BE2C (cell line): ENCODE measurements at regions not wholly inside any gene's neighbourhood (a gene's known extent, or its start where the extent isn't known, plus 50 kb on each side); places are given as distances from the start of the nearest gene placed in this dataset.

Experiments used
- DNase-seq: peaks from one replicate; pipeline ENCODE4 v3.0.0-alpha.2; 2020
- H3K27me3 ChIP-seq: fragments of 250-450 bp; sonication (Bioruptor Pico); 2 replicates; pipeline ENCODE4 v1.5.1; 2020; ENCODE audit warnings: mild to moderate bottlenecking
- H3K36me3 ChIP-seq: fragments of 250-450 bp; sonication (Bioruptor Pico); 2 replicates; pipeline ENCODE4 v1.5.1; 2020; ENCODE audit warnings: mild to moderate bottlenecking
- H3K4me1 ChIP-seq: fragments of 250-450 bp; sonication (Bioruptor Pico); 2 replicates; pipeline ENCODE4 v1.5.1; 2020
- H3K4me3 ChIP-seq: 2 replicates; pipeline ENCODE4 v1.5.1; 2011; ENCODE audit warnings: low read depth, low read length
- H3K9me3 ChIP-seq: fragments of 250-450 bp; sonication (Bioruptor Pico); 2 replicates; pipeline ENCODE4 v1.5.1; 2020
- CTCF ChIP-seq: IDR thresholded peaks from 2 replicates; pipeline ENCODE4 v1.5.1; 2012; ENCODE audit warnings: mild to moderate bottlenecking, low read depth, low read length

- Histone ChIP-seq H3K4me1 (no peaks in the 10 kb centered on the region), H3K9me3 (no peaks in the 10 kb centered on the region), H3K36me3 (no peaks in the 10 kb centered on the region), H3K27me3 (no peaks in the 10 kb centered on the region), H3K4me3 (no peak overlapping the region)
- no peak for TF ChIP-seq CTCF
- no peak for DNase-seq
Observed at GRCh38 chr3:19739504-19739903, 194.5 kb downstream of the EFHB start.

- H3K4me3 ChIP-seq, result no peak overlapping the region
- H3K36me3 ChIP-seq, result no peaks in the 10 kb centered on the region
- no peaks in the 10 kb centered on the region for H3K4me1 ChIP-seq
- no peak for TF ChIP-seq CTCF
- no peaks in the 10 kb centered on the region for H3K9me3 ChIP-seq
- H3K27me3 ChIP-seq, result no peaks in the 10 kb centered on the region
- no peak for DNase-seq
Observed at GRCh38 chr3:19738846-19739245, 195.2 kb downstream of the EFHB start.

GRCh38 chr3:19735111-19735510, 198.9 kb downstream of the EFHB start:
- Histone ChIP-seq H3K27me3 (no peaks in the 10 kb centered on the region), H3K9me3 (no peaks in the 10 kb centered on the region), H3K4me3 (no peak overlapping the region), H3K4me1 (no peaks in the 10 kb centered on the region), H3K36me3 (no peaks in the 10 kb centered on the region)
- DNase-seq, result no peak
- no peak for TF ChIP-seq CTCF

- Histone ChIP-seq H3K9me3 (no peaks in the 10 kb centered on the region), H3K36me3 (no peaks in the 10 kb centered on the region)
- no peak for TF ChIP-seq CTCF
Observed at GRCh38 chr3:19734453-19734852, 199.6 kb downstream of the EFHB start.

GRCh38 chr3:19725000-19725399, 209.0 kb downstream of the EFHB start:
- DNase-seq, result no peak

More at GRCh38 chr3:19734453-19734852, 199.6 kb downstream of the EFHB start:
- DNase-seq, result no peak
- no peaks in the 10 kb centered on the region for H3K27me3 ChIP-seq
- no peaks in the 10 kb centered on the region for H3K4me1 ChIP-seq
- H3K4me3 ChIP-seq, result no peak overlapping the region

GRCh38 chr3:19717736-19718135, 216.3 kb downstream of the EFHB start:
- no peaks in the 10 kb centered on the region for H3K27me3 ChIP-seq
- H3K9me3 ChIP-seq, result no peaks in the 10 kb centered on the region
- no peak for TF ChIP-seq CTCF
- H3K4me1 ChIP-seq, result no peaks in the 10 kb centered on the region
- H3K36me3 ChIP-seq, result no peaks in the 10 kb centered on the region
- no peak for DNase-seq
- H3K4me3 ChIP-seq, result no peak overlapping the region

More at GRCh38 chr3:19725000-19725399, 209.0 kb downstream of the EFHB start:
- no peaks in the 10 kb centered on the region for H3K4me1 ChIP-seq
- no peak overlapping the region for H3K4me3 ChIP-seq
- H3K27me3 ChIP-seq, result no peaks in the 10 kb centered on the region
- no peaks in the 10 kb centered on the region for H3K9me3 ChIP-seq
- H3K36me3 ChIP-seq, result no peaks in the 10 kb centered on the region
- no peak for TF ChIP-seq CTCF
